ENCODE measurements at regions not wholly inside any gene's neighbourhood (a gene's known extent, or its start where the extent isn't known, plus 50 kb on each side); places are given as distances from the start of the nearest gene placed in this dataset.

GRCh38 chr6:113758826-113759574 lies 98.1 kb upstream of the MARCKS start:
- no peak for TF ChIP-seq POLR2AphosphoS5 (IDR thresholded peaks at IDR 0.05; ENCODE audit: low read depth, low read length)
- no peak for TF ChIP-seq TAF1 (IDR thresholded peaks at IDR 0.05; ENCODE audit: borderline replicate concordance, insufficient read depth, low read length)
- TF ChIP-seq, protein P1, sequence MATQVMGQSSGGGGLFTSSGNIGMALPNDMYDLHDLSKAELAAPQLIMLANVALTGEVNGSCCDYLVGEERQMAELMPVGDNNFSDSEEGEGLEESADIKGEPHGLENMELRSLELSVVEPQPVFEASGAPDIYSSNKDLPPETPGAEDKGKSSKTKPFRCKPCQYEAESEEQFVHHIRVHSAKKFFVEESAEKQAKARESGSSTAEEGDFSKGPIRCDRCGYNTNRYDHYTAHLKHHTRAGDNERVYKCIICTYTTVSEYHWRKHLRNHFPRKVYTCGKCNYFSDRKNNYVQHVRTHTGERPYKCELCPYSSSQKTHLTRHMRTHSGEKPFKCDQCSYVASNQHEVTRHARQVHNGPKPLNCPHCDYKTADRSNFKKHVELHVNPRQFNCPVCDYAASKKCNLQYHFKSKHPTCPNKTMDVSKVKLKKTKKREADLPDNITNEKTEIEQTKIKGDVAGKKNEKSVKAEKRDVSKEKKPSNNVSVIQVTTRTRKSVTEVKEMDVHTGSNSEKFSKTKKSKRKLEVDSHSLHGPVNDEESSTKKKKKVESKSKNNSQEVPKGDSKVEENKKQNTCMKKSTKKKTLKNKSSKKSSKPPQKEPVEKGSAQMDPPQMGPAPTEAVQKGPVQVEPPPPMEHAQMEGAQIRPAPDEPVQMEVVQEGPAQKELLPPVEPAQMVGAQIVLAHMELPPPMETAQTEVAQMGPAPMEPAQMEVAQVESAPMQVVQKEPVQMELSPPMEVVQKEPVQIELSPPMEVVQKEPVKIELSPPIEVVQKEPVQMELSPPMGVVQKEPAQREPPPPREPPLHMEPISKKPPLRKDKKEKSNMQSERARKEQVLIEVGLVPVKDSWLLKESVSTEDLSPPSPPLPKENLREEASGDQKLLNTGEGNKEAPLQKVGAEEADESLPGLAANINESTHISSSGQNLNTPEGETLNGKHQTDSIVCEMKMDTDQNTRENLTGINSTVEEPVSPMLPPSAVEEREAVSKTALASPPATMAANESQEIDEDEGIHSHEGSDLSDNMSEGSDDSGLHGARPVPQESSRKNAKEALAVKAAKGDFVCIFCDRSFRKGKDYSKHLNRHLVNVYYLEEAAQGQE (IDR thresholded peaks at IDR 0.05; ENCODE audit: insufficient read depth in 1 of 2, low read depth in 2 of 2, low read length in 2 of 2), result no peak
